OCI-LY7 (cell line): ENCODE measurements at regions not wholly inside any gene's neighbourhood (a gene's known extent, or its start where the extent isn't known, plus 50 kb on each side); places are given as distances from the start of the nearest gene placed in this dataset.

Source experiments
- BruUV-seq: library from RNA; stranded (reverse); fragments of 400-500 nt; replicated peaks from 2 replicates; lab custom pipeline; 2021; lab: Mats Ljungman, UMichigan
- CTCF ChIA-PET: fragments of 300-600 bp; sonication (Branson Sonifier 250); formaldehyde crosslinking; loops from one replicate; lab custom pipeline; 2022; ENCODE audit warnings: antibody characterized with exemption; ENCODE audit not compliant: unreplicated experiment; lab: Charles Lee
- POLR2A ChIA-PET: fragments of 300-600 bp; sonication (Branson Sonifier 250); formaldehyde crosslinking; loops from one replicate; lab custom pipeline; 2022; ENCODE audit warnings: antibody characterized with exemption; lab: Charles Lee
- DNase-seq: peaks from one replicate; pipeline ENCODE4 v3.0.0-alpha.2; 2015; ENCODE audit warnings: low spot score
- H2AFZ ChIP-seq: fragments of 200-600 bp; sonication (generic), shearing (Covaris generic); 2 replicates; pipeline ENCODE4 v1.6.1; 2014; ENCODE audit warnings: mild to moderate bottlenecking, antibody characterized with exemption, low read length, moderate library complexity
- H3K27ac ChIP-seq: fragments of 200-600 bp; sonication (generic); 2 replicates; pipeline ENCODE4 v1.5.1; 2014; ENCODE audit warnings: mixed run types, low read depth, mild to moderate bottlenecking, moderate library complexity, low read length, inconsistent platforms; ENCODE audit not compliant: poor library complexity, severe bottlenecking
- H3K36me3 ChIP-seq: fragments of 200-600 bp; sonication (generic); 2 replicates; pipeline ENCODE4 v1.6.1; 2014; ENCODE audit warnings: mild to moderate bottlenecking, antibody characterized with exemption, low read length, moderate library complexity, mixed read lengths; ENCODE audit not compliant: insufficient read depth
- H3K4me1 ChIP-seq: fragments of 200-600 bp; sonication (generic); 2 replicates; pipeline ENCODE4 v1.5.1; 2014; ENCODE audit warnings: mild to moderate bottlenecking, low read length; ENCODE audit not compliant: insufficient read depth, poor library complexity, severe bottlenecking
- H3K4me2 ChIP-seq: fragments of 200-600 bp; sonication (generic); 2 replicates; pipeline ENCODE4 v1.6.1; 2014; ENCODE audit warnings: mild to moderate bottlenecking, low read length
- H3K4me3 ChIP-seq: fragments of 200-600 bp; sonication (generic); 2 replicates; pipeline ENCODE4 v1.5.1; 2014; ENCODE audit warnings: mild to moderate bottlenecking, low read depth, low read length; ENCODE audit not compliant: poor library complexity, severe bottlenecking
- H3K79me2 ChIP-seq: fragments of 200-600 bp; sonication (generic); 2 replicates; pipeline ENCODE4 v1.6.1; 2016; ENCODE audit warnings: low read depth, mild to moderate bottlenecking, low read length, moderate library complexity, mixed read lengths; ENCODE audit not compliant: insufficient read depth
- H3K9me2 ChIP-seq: fragments of 200-600 bp; sonication (generic); 2 replicates; pipeline ENCODE4 v1.6.1; 2016; ENCODE audit warnings: mild to moderate bottlenecking, low read length, mixed read lengths; ENCODE audit not compliant: insufficient read depth
- H3K9me3 ChIP-seq: fragments of 200-600 bp; sonication (generic); 2 replicates; pipeline ENCODE4 v1.6.1; 2014; ENCODE audit warnings: mild to moderate bottlenecking, mixed run types, low read length, mixed read lengths
- H4K20me1 ChIP-seq: fragments of 200-600 bp; sonication (generic); 2 replicates; pipeline ENCODE4 v1.6.1; 2014; ENCODE audit warnings: mild to moderate bottlenecking, antibody characterized with exemption, low read length, moderate library complexity, mixed read lengths; ENCODE audit not compliant: insufficient read depth
- EZH2phosphoT487 ChIP-seq: fragments of 200-600 bp; sonication (generic); IDR thresholded peaks from 2 replicates; pipeline ENCODE4 v1.6.1; 2018; ENCODE audit warnings: low read depth, borderline replicate concordance, mild to moderate bottlenecking, mixed run types, antibody characterized with exemption, low read length, moderate library complexity, mixed read lengths
- intact Hi-C: fragments of 100-400 bp; cut with micrococcal nuclease; formaldehyde crosslinking; loops from one replicate; pipeline ENCODE4 v1.10.0; 2022; ENCODE audit not compliant: unreplicated experiment
- TF ChIP-seq, protein P1 (sequence below): fragments of 200-600 bp; sonication (generic); conservative IDR thresholded peaks from 2 replicates; pipeline ENCODE4 v1.5.1; 2014; ENCODE audit warnings: mild to moderate bottlenecking, antibody characterized with exemption, low read length, moderate library complexity, mixed read lengths

DNA sequence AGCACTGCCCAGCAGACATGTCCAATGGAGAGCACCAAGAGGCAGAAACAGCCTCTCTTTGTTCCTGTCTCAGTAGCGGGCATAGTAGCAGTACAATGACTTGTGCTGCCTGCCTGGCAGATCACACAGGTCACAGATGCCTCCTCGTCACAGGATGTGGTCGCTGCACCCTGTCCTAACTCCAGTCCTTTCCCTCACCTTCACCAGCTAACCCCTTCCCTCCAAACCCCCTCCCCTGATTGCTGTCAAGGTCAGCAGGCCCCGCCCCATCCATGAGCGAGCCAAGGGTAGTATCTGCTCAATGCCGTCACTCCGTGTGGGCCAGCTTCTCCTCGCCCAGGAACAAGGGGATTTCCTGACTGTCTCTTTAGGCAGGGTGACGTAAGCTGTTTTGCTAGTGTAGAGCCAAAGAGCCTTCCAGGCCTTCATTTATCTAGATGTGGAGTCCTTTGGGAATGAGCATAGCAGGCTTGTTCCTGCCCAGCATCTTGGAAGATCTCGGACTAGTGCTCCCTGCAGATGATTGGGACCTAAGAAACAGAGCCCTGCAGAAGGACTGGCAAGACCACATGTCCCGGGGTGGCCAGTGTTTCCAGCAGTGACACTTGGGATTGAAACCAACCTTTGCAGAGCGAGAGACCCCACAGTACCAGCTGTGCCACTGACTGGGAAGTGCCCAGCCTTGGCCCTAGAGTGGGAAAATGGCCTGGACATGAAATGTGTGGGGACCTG, 75.9 kb upstream of the TNRC6C start:
- peak; percentile 83 for DNase-seq
- Histone ChIP-seq H3K36me3 (no peaks in the 10 kb centered on the region), H3K9me2 (no peaks in the 10 kb centered on the region), H3K9me3 (no peaks in the 10 kb centered on the region), H3K4me2 (peak overlapping the region; percentile 72), H3K79me2 (no peaks in the 10 kb centered on the region), H4K20me1 (no peaks in the 10 kb centered on the region), H3K4me1 (peaks cover 64% of the 10 kb centered on the region), H3K4me3 (peak overlapping the region; percentile 49), H2AFZ (peak overlapping the region; percentile 28; the same call in 1 of the 2 replicates), H3K27ac (peak overlapping the region; percentile 59)
- BruUV-seq: no TSS peak
- intact Hi-C loops: loop anchor here (5.0 kb wide), 1 partner anchor 75 kb away; the partner anchor contains the start of gene TNRC6C
- ChIA-PET CTCF (interaction anchor here (0.6 kb wide), 1 partner anchor 423 kb away, joined by 3 read pairs; no protein-coding TSS in a partner anchor), POLR2A (interaction anchor here (0.7 to 5.8 kb wide), 2 partner anchors 10 to 14 kb away, joined by 3 to 38 read pairs; no protein-coding TSS in a partner anchor)
- TF ChIP-seq, protein P1, sequence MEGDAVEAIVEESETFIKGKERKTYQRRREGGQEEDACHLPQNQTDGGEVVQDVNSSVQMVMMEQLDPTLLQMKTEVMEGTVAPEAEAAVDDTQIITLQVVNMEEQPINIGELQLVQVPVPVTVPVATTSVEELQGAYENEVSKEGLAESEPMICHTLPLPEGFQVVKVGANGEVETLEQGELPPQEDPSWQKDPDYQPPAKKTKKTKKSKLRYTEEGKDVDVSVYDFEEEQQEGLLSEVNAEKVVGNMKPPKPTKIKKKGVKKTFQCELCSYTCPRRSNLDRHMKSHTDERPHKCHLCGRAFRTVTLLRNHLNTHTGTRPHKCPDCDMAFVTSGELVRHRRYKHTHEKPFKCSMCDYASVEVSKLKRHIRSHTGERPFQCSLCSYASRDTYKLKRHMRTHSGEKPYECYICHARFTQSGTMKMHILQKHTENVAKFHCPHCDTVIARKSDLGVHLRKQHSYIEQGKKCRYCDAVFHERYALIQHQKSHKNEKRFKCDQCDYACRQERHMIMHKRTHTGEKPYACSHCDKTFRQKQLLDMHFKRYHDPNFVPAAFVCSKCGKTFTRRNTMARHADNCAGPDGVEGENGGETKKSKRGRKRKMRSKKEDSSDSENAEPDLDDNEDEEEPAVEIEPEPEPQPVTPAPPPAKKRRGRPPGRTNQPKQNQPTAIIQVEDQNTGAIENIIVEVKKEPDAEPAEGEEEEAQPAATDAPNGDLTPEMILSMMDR: no peak
- no peak for TF ChIP-seq EZH2phosphoT487

DNA sequence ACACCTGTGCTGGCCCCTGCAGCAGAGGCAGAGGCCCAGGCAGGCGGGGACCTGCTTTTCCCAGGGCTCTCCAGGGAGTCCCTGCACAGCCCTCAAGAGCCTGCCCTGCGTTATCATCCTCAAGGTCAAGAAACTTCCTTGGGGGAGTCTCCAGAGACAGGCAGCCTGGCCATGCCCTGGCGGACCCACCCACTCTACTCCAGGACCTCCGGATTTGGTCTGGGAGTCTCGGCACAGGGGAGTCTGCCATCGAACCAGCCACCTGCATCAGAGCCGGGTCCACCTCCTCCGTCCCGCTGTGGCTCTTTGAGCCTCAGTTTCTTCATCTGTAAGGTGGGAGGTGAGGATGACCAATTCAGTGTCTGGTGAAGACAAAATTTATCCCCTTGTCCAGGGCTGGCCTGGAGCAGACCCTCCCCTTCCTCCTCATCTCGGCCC, 75.3 kb upstream of the TNRC6C start:
- H3K36me3 ChIP-seq: no peaks in the 10 kb centered on the region
- peaks cover 70% of the 10 kb centered on the region for H3K4me1 ChIP-seq
- no peak overlapping the region for H3K4me3 ChIP-seq
- H4K20me1 ChIP-seq: no peaks in the 10 kb centered on the region
- CTCF ChIA-PET: interaction anchor here (0.6 kb wide), 1 partner anchor 424 kb away, joined by 3 read pairs; no protein-coding TSS in a partner anchor
- no peak overlapping the region for H3K27ac ChIP-seq
- peak overlapping the region; percentile 72 for H3K4me2 ChIP-seq
- TF ChIP-seq EZH2phosphoT487: no peak
- TF ChIP-seq, protein P1: no peak
- no TSS peak for BruUV-seq
- POLR2A ChIA-PET: interaction anchor here (0.7 to 5.8 kb wide), 3 partner anchors 14 to 1056 kb away, joined by 3 to 38 read pairs (median 6); partner anchors contain the start of gene TNRC6C
- no peaks in the 10 kb centered on the region for H3K79me2 ChIP-seq
- intact Hi-C loops: loop anchor here (5.0 kb wide), 1 partner anchor 74 kb away; the partner anchor contains the start of gene TNRC6C
- no peaks in the 10 kb centered on the region for H3K9me2 ChIP-seq
- H3K9me3 ChIP-seq: no peaks in the 10 kb centered on the region
- DNase-seq: no peak
- H2AFZ ChIP-seq: no peak overlapping the region
